IMR-90 (cell line): ENCODE measurements at regions not wholly inside any gene's neighbourhood (a gene's known extent, or its start where the extent isn't known, plus 50 kb on each side); places are given as distances from the start of the nearest gene placed in this dataset.

ENCODE experiments used
- ATAC-seq: fragments of 200-7000 bp; cut with Tn5 transposase; 2 replicates; pipeline ENCODE4 v1.9.1; 2020; ENCODE audit warnings: low read depth, mild to moderate bottlenecking, moderate library complexity
- BruUV-seq: library from RNA; stranded (reverse); fragments of 400-500 nt; replicated peaks from 2 replicates; lab custom pipeline; 2021; lab: Mats Ljungman, UMichigan
- CTCF ChIA-PET: fragments of 300-600 bp; formaldehyde crosslinking; extraction: SDS; loops from one replicate; lab custom pipeline; 2021; ENCODE audit warnings: antibody characterized with exemption; lab: Yijun Ruan, JAX
- POLR2A ChIA-PET: fragments of 300-600 bp; sonication (Branson Sonifier 250); formaldehyde crosslinking; loops from one replicate; lab custom pipeline; 2022; ENCODE audit warnings: antibody characterized with exemption; ENCODE audit not compliant: unreplicated experiment; lab: Charles Lee
- DNase-seq: peaks from one replicate; pipeline ENCODE4 v3.0.0; 2013
- H2AFZ ChIP-seq: replicated peaks from 2 replicates; pipeline ENCODE3; 2013; ENCODE audit warnings: low read length, mild to moderate bottlenecking; ENCODE audit not compliant: poor library complexity
- H2AK5ac ChIP-seq: 2 replicates; pipeline ENCODE4 v1.6.1; 2013; ENCODE audit warnings: low read depth, low read length, inconsistent platforms
- H2AK9ac ChIP-seq: replicated peaks from 2 replicates; pipeline ENCODE3; 2013; ENCODE audit warnings: mild to moderate bottlenecking, low read depth, low read length, moderate library complexity; ENCODE audit not compliant: poor library complexity
- H2BK120ac ChIP-seq: 2 replicates; pipeline ENCODE4 v1.6.1; 2013; ENCODE audit warnings: low read depth, low read length, inconsistent platforms
- H2BK15ac ChIP-seq: 3 replicates; pipeline ENCODE4 v1.6.1; 2013; ENCODE audit warnings: low read depth, low read length, inconsistent platforms
- H2BK20ac ChIP-seq: 2 replicates; pipeline ENCODE4 v1.6.1; 2013; ENCODE audit warnings: low read depth, mild to moderate bottlenecking, inconsistent platforms, low read length, moderate library complexity
- H2BK5ac ChIP-seq: 2 replicates; pipeline ENCODE4 v1.6.1; 2013; ENCODE audit warnings: mild to moderate bottlenecking, low read depth, low read length, inconsistent platforms; ENCODE audit not compliant: poor library complexity, severe bottlenecking
- H3K14ac ChIP-seq: replicated peaks from 2 replicates; pipeline ENCODE4 v1.6.1; 2013; ENCODE audit warnings: low read depth, low read length, inconsistent platforms
- H3K18ac ChIP-seq: 2 replicates; pipeline ENCODE4 v1.6.1; 2013; ENCODE audit warnings: low read depth, low read length, control low read depth
- H3K23ac ChIP-seq: 2 replicates; pipeline ENCODE4 v1.6.1; 2013; ENCODE audit warnings: low read depth, low read length, inconsistent platforms
- H3K27ac ChIP-seq: 2 replicates; pipeline ENCODE4 v1.5.1; 2013; ENCODE audit warnings: mild to moderate bottlenecking, control low read depth, low read length; ENCODE audit not compliant: insufficient read depth
- H3K27me3 ChIP-seq: 2 replicates; pipeline ENCODE4 v1.6.1; 2013; ENCODE audit warnings: low read length; ENCODE audit not compliant: control insufficient read depth, insufficient read depth
- H3K36me3 ChIP-seq: 2 replicates; pipeline ENCODE4 v1.6.1; 2013; ENCODE audit warnings: low read length, mixed read lengths; ENCODE audit not compliant: control insufficient read depth, insufficient read depth
- H3K4ac ChIP-seq: 2 replicates; pipeline ENCODE4 v1.6.1; 2013; ENCODE audit warnings: low read depth, low read length, inconsistent platforms
- H3K4me1 ChIP-seq: 2 replicates; pipeline ENCODE4 v1.6.1; 2013; ENCODE audit warnings: low read length, mixed read lengths; ENCODE audit not compliant: control insufficient read depth, insufficient read depth
- H3K4me2 ChIP-seq: 2 replicates; pipeline ENCODE4 v1.6.1; 2013; ENCODE audit warnings: low read depth, mild to moderate bottlenecking, control low read depth, low read length, moderate library complexity
- H3K4me3 ChIP-seq: 2 replicates; pipeline ENCODE4 v1.5.1; 2013; ENCODE audit warnings: low read depth, mild to moderate bottlenecking, control low read depth, low read length, moderate library complexity; ENCODE audit not compliant: insufficient read depth
- H3K56ac ChIP-seq: 2 replicates; pipeline ENCODE4 v1.6.1; 2013; ENCODE audit warnings: low read length, inconsistent platforms; ENCODE audit not compliant: insufficient read depth; ENCODE audit errors: extremely low read depth
- H3K79me1 ChIP-seq, 2 experiments: 2 replicates each; pipeline ENCODE4 v1.6.1; 2013; ENCODE audit warnings: low read length in 2 of 2, inconsistent platforms in 1 of 2, low read depth in 1 of 2
- H3K9ac ChIP-seq: 2 replicates; pipeline ENCODE4 v1.6.1; 2013; ENCODE audit warnings: low read depth, low read length, control low read depth
- H3K9me1 ChIP-seq: 2 replicates; pipeline ENCODE4 v1.6.1; 2013; ENCODE audit warnings: low read length, inconsistent platforms; ENCODE audit not compliant: insufficient read depth
- H3K9me3 ChIP-seq: 2 replicates; pipeline ENCODE4 v1.6.1; 2013; ENCODE audit warnings: low read length; ENCODE audit not compliant: control insufficient read depth, insufficient read depth
- H4K20me1 ChIP-seq: 2 replicates; pipeline ENCODE4 v1.6.1; 2013; ENCODE audit warnings: low read length, inconsistent platforms; ENCODE audit not compliant: insufficient read depth
- H4K5ac ChIP-seq: 2 replicates; pipeline ENCODE4 v1.6.1; 2013; ENCODE audit warnings: mild to moderate bottlenecking, low read depth, low read length, control low read depth
- H4K8ac ChIP-seq, 2 experiments: 2 replicates each; pipeline ENCODE4 v1.6.1; 2013; ENCODE audit warnings: low read depth in 2 of 2, low read length in 2 of 2, control low read depth in 1 of 2, inconsistent platforms in 1 of 2
- H4K91ac ChIP-seq: 2 replicates; pipeline ENCODE4 v1.6.1; 2013; ENCODE audit warnings: low read depth, low read length, inconsistent platforms; ENCODE audit not compliant: insufficient read depth
- RAD21 ChIP-seq: IDR thresholded peaks from 2 replicates; pipeline ENCODE4 v1.6.1; 2012; ENCODE audit warnings: low read length, improper control_type of control experiment
- SMC3 ChIP-seq: fragments of 150-350 bp; IDR thresholded peaks from 2 replicates; pipeline ENCODE4 v1.6.1; 2016; ENCODE audit warnings: low read depth, mild to moderate bottlenecking, antibody characterized with exemption, low read length, moderate library complexity
- dilution Hi-C: fragments of 300-500 bp; cut with HindIII; formaldehyde crosslinking; loops from one replicate; pipeline ENCODE4 v1.14.3; 2018; ENCODE audit warnings: low sequenced_read_pairs; ENCODE audit not compliant: unreplicated experiment
- in situ Hi-C: fragments of 300-500 bp; cut with MboI; formaldehyde crosslinking; loops from 3 replicates; pipeline ENCODE4 v1.14.3; 2019; ENCODE audit warnings: low sequenced_read_pairs, inconsistent platforms, mixed read lengths
- intact Hi-C: fragments of 100-400 bp; cut with micrococcal nuclease; formaldehyde crosslinking; loops from 2 replicates; pipeline ENCODE4 v1.10.0; 2022
- TF ChIP-seq, protein P1 (sequence below): fragments of 150-350 bp; IDR thresholded peaks from 2 replicates; pipeline ENCODE4 v1.6.1; 2017; ENCODE audit warnings: mild to moderate bottlenecking, antibody characterized with exemption, low read length, low read depth
- TF ChIP-seq, protein P2 (sequence below): conservative IDR thresholded peaks from 2 replicates; pipeline ENCODE4 v1.5.1; 2012; ENCODE audit warnings: mild to moderate bottlenecking, low read depth, low read length, improper control_type of control experiment

- ChIA-PET POLR2A (no interaction called here), CTCF (no interaction called here)
- Histone ChIP-seq H4K5ac (no peak overlapping the region), H3K4me2 (no peak overlapping the region), H3K27ac (no peak overlapping the region), H3K56ac (no peak overlapping the region), H2BK5ac (no peak overlapping the region), H3K4ac (no peak overlapping the region), H2BK15ac (no peak overlapping the region), H2AK9ac (no peak overlapping the region), H4K20me1 (no peaks in the 10 kb centered on the region), H3K9ac (no peak overlapping the region), H3K14ac (no peak overlapping the region), H3K9me3 (no peaks in the 10 kb centered on the region), H2AFZ (no peak overlapping the region), H3K79me1 (no peaks in the 10 kb centered on the region), H2BK20ac (no peak overlapping the region), H2AK5ac (no peak overlapping the region), H2BK120ac (no peak overlapping the region), H3K9me1 (no peaks in the 10 kb centered on the region), H3K23ac (no peak overlapping the region), H3K27me3 (no peaks in the 10 kb centered on the region), H3K18ac (no peak overlapping the region), H3K36me3 (no peaks in the 10 kb centered on the region), H3K4me1 (no peaks in the 10 kb centered on the region), H4K8ac (no peak overlapping the region), H3K4me3 (no peak overlapping the region), H4K91ac (no peak overlapping the region)
- TF ChIP-seq, protein P1, sequence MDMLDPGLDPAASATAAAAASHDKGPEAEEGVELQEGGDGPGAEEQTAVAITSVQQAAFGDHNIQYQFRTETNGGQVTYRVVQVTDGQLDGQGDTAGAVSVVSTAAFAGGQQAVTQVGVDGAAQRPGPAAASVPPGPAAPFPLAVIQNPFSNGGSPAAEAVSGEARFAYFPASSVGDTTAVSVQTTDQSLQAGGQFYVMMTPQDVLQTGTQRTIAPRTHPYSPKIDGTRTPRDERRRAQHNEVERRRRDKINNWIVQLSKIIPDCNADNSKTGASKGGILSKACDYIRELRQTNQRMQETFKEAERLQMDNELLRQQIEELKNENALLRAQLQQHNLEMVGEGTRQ, result no peak
- no peak for TF ChIP-seq SMC3
- TF ChIP-seq RAD21, result no peak
- TF ChIP-seq, protein P2, sequence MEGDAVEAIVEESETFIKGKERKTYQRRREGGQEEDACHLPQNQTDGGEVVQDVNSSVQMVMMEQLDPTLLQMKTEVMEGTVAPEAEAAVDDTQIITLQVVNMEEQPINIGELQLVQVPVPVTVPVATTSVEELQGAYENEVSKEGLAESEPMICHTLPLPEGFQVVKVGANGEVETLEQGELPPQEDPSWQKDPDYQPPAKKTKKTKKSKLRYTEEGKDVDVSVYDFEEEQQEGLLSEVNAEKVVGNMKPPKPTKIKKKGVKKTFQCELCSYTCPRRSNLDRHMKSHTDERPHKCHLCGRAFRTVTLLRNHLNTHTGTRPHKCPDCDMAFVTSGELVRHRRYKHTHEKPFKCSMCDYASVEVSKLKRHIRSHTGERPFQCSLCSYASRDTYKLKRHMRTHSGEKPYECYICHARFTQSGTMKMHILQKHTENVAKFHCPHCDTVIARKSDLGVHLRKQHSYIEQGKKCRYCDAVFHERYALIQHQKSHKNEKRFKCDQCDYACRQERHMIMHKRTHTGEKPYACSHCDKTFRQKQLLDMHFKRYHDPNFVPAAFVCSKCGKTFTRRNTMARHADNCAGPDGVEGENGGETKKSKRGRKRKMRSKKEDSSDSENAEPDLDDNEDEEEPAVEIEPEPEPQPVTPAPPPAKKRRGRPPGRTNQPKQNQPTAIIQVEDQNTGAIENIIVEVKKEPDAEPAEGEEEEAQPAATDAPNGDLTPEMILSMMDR, result no peak
- in situ Hi-C loops, result no loop called here
- intact Hi-C loops, result no loop called here
- BruUV-seq, result no TSS peak
- dilution Hi-C loops, result no loop called here
- ATAC-seq (no peak), DNase-seq (no peak)
Measured at GRCh38 chr3:152921351-152921750, 86.4 kb downstream of the P2RY1 start.
